Naive thymus-derived CD4-positive, alpha-beta T cell (primary cell): ENCODE measurements at regions not wholly inside any gene's neighbourhood (a gene's known extent, or its start where the extent isn't known, plus 50 kb on each side); places are given as distances from the start of the nearest gene placed in this dataset.

Experiments
- ATAC-seq: fragments of 150-1000 bp; cut with Tn5 transposase; 2 replicates; pipeline ENCODE4 v1.10.0; 2021; ENCODE audit warnings: mild to moderate bottlenecking, moderate library complexity
- CTCF ChIA-PET: fragments of 350-600 bp; sonication (Branson Sonifier 250); formaldehyde crosslinking; loops from one replicate; lab custom pipeline; 2021; ENCODE audit warnings: antibody characterized with exemption; lab: Charles Lee
- POLR2A ChIA-PET: fragments of 350-600 bp; sonication (Branson Sonifier 250); formaldehyde crosslinking; loops from one replicate; lab custom pipeline; 2021; ENCODE audit warnings: antibody characterized with exemption, inconsistent platforms; lab: Charles Lee
- DNase-seq, 9 donors: peaks; one replicate each; pipeline versions ENCODE4 v3.0.0 to v3.0.0-alpha.2; 2020 to 2022; ENCODE audit warnings: mixed read lengths in 1 of 9
- H3K27ac ChIP-seq: one replicate; pipeline ENCODE4 v1.7.0; 2013; ENCODE audit warnings: mild to moderate bottlenecking, low read depth, low read length, moderate library complexity
- H3K27me3 ChIP-seq, 2 donors: one replicate each; pipeline ENCODE4 v1.7.0; 2013; ENCODE audit warnings: low read length in 2 of 2, mild to moderate bottlenecking in 2 of 2, moderate library complexity in 2 of 2; ENCODE audit not compliant: control insufficient read depth in 2 of 2, insufficient read depth in 2 of 2
- H3K36me3 ChIP-seq, 3 experiments: 1 replicate in 2 of 3; 2 replicates in 1 of 3; pipeline ENCODE4 v1.7.0; 2013; ENCODE audit warnings: low read length in 3 of 3, mild to moderate bottlenecking in 3 of 3, moderate library complexity in 1 of 3; ENCODE audit not compliant: insufficient read depth in 3 of 3, control insufficient read depth in 2 of 3
- H3K4me1 ChIP-seq, 2 donors: one replicate each; pipeline ENCODE4 v1.7.0; 2013; ENCODE audit warnings: low read length in 2 of 2, mild to moderate bottlenecking in 2 of 2, moderate library complexity in 1 of 2; ENCODE audit not compliant: control insufficient read depth in 2 of 2, insufficient read depth in 2 of 2
- H3K4me3 ChIP-seq: 2 replicates; pipeline ENCODE4 v1.7.0; 2013; ENCODE audit warnings: mild to moderate bottlenecking, low read length
- H3K9me3 ChIP-seq, 3 experiments: 1 replicate in 2 of 3; 2 replicates in 1 of 3; pipeline ENCODE4 v1.7.0; 2013; ENCODE audit warnings: low read length in 3 of 3; ENCODE audit not compliant: control insufficient read depth in 2 of 3
- H3K27ac Mint-ChIP-seq, 9 donors: one replicate each; pipeline ENCODE4 v1.8.0; 2020 to 2022; ENCODE audit warnings: mixed read lengths in 9 of 9, mild to moderate bottlenecking in 8 of 9, moderate library complexity in 5 of 9, inconsistent platforms in 2 of 9
- H3K27me3 Mint-ChIP-seq, 5 donors: one replicate each; pipeline ENCODE4 v1.8.0; 2021 to 2022; ENCODE audit warnings: mixed read lengths in 5 of 5, mild to moderate bottlenecking in 1 of 5
- H3K36me3 Mint-ChIP-seq, 5 donors: one replicate each; pipeline ENCODE4 v1.8.0; 2020 to 2022; ENCODE audit warnings: mixed read lengths in 5 of 5, mild to moderate bottlenecking in 3 of 5, inconsistent platforms in 1 of 5
- H3K4me1 Mint-ChIP-seq, 7 donors: one replicate each; pipeline ENCODE4 v1.8.0; 2020 to 2022; ENCODE audit warnings: mixed read lengths in 7 of 7, mild to moderate bottlenecking in 3 of 7, inconsistent platforms in 1 of 7
- H3K4me3 Mint-ChIP-seq, 10 donors: one replicate each; pipeline ENCODE4 v1.8.0; 2020 to 2022; ENCODE audit warnings: mild to moderate bottlenecking in 10 of 10, mixed read lengths in 10 of 10, moderate library complexity in 6 of 10, inconsistent platforms in 2 of 10
- H3K9me3 Mint-ChIP-seq, 11 donors: one replicate each; pipeline ENCODE4 v1.8.0; 2020 to 2022; ENCODE audit warnings: mixed read lengths in 11 of 11, mild to moderate bottlenecking in 4 of 11, inconsistent platforms in 1 of 11, moderate library complexity in 1 of 11
- intact Hi-C, 2 donors: fragments of 100-400 bp; cut with micrococcal nuclease; formaldehyde crosslinking; loops; one replicate each; pipeline ENCODE4 v1.15.1; 2023

- H3K4me1 ChIP-seq: no peaks in the 10 kb centered on the region
- CTCF ChIA-PET: no interaction called here
- intact Hi-C loops: no loop called here
- Mint-ChIP-seq H3K9me3 (peaks cover 0 to 12% (median 0%) of the 10 kb centered on the region in 11 donors), H3K27me3 (no peaks in the 10 kb centered on the region), H3K4me1 (no peaks in the 10 kb centered on the region), H3K27ac (no peak overlapping the region), H3K36me3 (no peaks in the 10 kb centered on the region), H3K4me3 (no peak overlapping the region)
- H3K4me3 ChIP-seq: no peak overlapping the region
- H3K9me3 ChIP-seq: no peaks in the 10 kb centered on the region
- no peak overlapping the region for H3K27ac ChIP-seq
- POLR2A ChIA-PET: no interaction called here
- no peaks in the 10 kb centered on the region for H3K36me3 ChIP-seq
- H3K27me3 ChIP-seq: no peaks in the 10 kb centered on the region
- no peak for DNase-seq
- no peak for ATAC-seq
These were observed 530.4 kb upstream of the MARCKS start for GRCh38 chr6:113326781-113327180.

- Mint-ChIP-seq H3K4me1 (no peaks in the 10 kb centered on the region), H3K27ac (no peak overlapping the region), H3K4me3 (no peak overlapping the region), H3K9me3 (peaks cover 0 to 16% (median 0%) of the 10 kb centered on the region in 11 donors), H3K27me3 (peaks cover 0 to 3% (median 0%) of the 10 kb centered on the region in 5 donors), H3K36me3 (no peaks in the 10 kb centered on the region)
- no peak for ATAC-seq
- Histone ChIP-seq H3K4me3 (no peak overlapping the region), H3K27ac (no peak overlapping the region), H3K9me3 (no peaks in the 10 kb centered on the region), H3K36me3 (no peaks in the 10 kb centered on the region), H3K27me3 (no peaks in the 10 kb centered on the region), H3K4me1 (no peaks in the 10 kb centered on the region)
- ChIA-PET POLR2A (no interaction called here), CTCF (no interaction called here)
- intact Hi-C loops: no loop called here
- DNase-seq: no peak
These were observed 528.2 kb upstream of the MARCKS start for GRCh38 chr6:113328886-113329381.

DNA sequence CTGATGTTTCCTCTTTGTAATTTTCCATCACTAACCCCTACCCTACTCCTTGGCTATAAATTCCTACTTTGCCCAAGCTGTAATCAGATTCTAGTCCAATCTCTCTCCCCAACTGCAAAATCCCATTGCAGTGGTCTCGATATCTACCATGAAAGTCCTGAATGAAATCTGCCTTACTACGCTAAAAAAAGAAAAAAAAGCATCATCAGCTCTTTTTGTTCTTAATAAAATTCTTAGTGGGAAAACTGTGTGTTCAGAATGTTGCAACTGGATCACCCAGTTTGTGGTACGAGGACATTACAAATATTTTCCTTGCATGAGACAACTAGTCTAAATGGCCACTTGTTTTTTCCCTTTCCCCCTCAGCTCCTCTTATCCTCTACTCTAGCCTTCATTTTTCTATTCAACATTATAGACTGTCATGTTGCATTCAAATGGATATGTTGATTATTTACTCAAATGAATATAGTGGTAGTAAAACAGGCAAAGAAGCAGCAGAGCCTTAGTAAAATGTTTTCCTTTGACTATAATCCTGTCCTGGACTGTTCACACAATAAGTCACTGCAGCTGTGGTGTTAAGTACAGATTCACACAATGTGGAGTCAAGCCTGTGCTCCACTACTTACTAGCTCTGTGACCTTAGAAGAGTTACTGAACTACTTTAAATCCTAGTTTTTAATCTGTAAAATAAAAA lies 527.1 kb upstream of the MARCKS start:
- no peaks in the 10 kb centered on the region for H3K4me1 ChIP-seq
- no peaks in the 10 kb centered on the region for H3K36me3 Mint-ChIP-seq
- no peak overlapping the region for H3K4me3 Mint-ChIP-seq
- peaks cover 0 to 3% (median 0%) of the 10 kb centered on the region in 5 donors for H3K27me3 Mint-ChIP-seq
- no peak for DNase-seq
- POLR2A ChIA-PET: no interaction called here
- H3K36me3 ChIP-seq: no peaks in the 10 kb centered on the region
- CTCF ChIA-PET: no interaction called here
- no peaks in the 10 kb centered on the region for H3K27me3 ChIP-seq
- no peaks in the 10 kb centered on the region for H3K9me3 ChIP-seq
- intact Hi-C loops: no loop called here
- ATAC-seq: no peak
- no peak overlapping the region for H3K27ac ChIP-seq
- no peak overlapping the region for H3K27ac Mint-ChIP-seq
- H3K9me3 Mint-ChIP-seq: peaks cover 0 to 14% (median 0%) of the 10 kb centered on the region in 11 donors
- H3K4me1 Mint-ChIP-seq: no peaks in the 10 kb centered on the region
- no peak overlapping the region for H3K4me3 ChIP-seq

DNA sequence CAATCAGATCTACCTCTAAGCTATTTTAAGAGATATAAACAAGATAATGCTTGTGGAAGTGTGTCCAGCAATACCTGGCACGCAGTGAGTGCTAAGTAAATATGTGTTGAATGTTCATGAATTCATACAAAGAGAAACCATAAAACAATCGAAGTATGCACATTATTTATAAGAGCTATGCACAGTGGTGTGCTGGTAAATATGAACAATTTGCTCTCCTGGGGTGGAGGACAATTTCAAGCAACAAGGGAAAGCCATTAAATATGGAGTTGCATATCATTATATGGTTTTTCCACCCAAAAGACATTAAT lies 526.6 kb upstream of the MARCKS start:
- H3K4me3 ChIP-seq: no peak overlapping the region
- no peaks in the 10 kb centered on the region for H3K4me1 Mint-ChIP-seq
- H3K4me3 Mint-ChIP-seq: no peak overlapping the region
- no peak for DNase-seq
- ChIA-PET CTCF (no interaction called here), POLR2A (no interaction called here)
- no peaks in the 10 kb centered on the region for H3K4me1 ChIP-seq
- peaks cover 0 to 3% (median 0%) of the 10 kb centered on the region in 5 donors for H3K27me3 Mint-ChIP-seq
- H3K27ac Mint-ChIP-seq: no peak overlapping the region
- no peaks in the 10 kb centered on the region for H3K27me3 ChIP-seq
- no peaks in the 10 kb centered on the region for H3K36me3 ChIP-seq
- H3K36me3 Mint-ChIP-seq: no peaks in the 10 kb centered on the region
- intact Hi-C loops: no loop called here
- no peak overlapping the region for H3K27ac ChIP-seq
- peaks cover 0 to 11% (median 0%) of the 10 kb centered on the region in 11 donors for H3K9me3 Mint-ChIP-seq
- no peak for ATAC-seq
- no peaks in the 10 kb centered on the region for H3K9me3 ChIP-seq

DNA sequence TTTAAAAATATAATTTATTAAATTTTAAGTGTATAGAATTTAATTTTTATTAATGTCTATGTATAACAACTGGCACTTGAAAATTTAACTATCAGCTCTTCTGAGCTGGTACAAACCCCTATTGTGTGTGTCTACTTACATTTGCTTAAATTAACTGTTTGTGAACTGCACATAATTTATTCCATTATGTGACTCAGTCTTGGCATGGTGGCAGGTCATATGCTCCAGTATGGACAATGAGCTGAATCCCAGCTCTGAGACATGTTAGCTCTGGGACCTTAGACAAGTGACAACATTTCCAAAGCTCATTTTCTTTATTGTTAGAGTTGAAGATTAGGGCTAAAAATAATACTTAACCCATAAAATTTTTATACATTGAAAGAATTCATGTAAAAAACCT lies 526.1 kb upstream of the MARCKS start:
- POLR2A ChIA-PET: no interaction called here

GRCh38 chr6:113338644-113339043 lies 518.5 kb upstream of the MARCKS start:
- no peak for ATAC-seq

More for the DNA sequence above, 526.1 kb upstream of the MARCKS start:
- Mint-ChIP-seq H3K4me3 (no peak overlapping the region), H3K36me3 (no peaks in the 10 kb centered on the region), H3K4me1 (no peaks in the 10 kb centered on the region), H3K9me3 (peaks cover 0 to 11% (median 0%) of the 10 kb centered on the region in 11 donors), H3K27me3 (peaks cover 0 to 3% (median 0%) of the 10 kb centered on the region in 5 donors), H3K27ac (no peak overlapping the region)
- Histone ChIP-seq H3K36me3 (no peaks in the 10 kb centered on the region), H3K4me1 (no peaks in the 10 kb centered on the region), H3K27me3 (no peaks in the 10 kb centered on the region), H3K27ac (no peak overlapping the region), H3K4me3 (no peak overlapping the region), H3K9me3 (no peaks in the 10 kb centered on the region)
- DNase-seq: no peak
- intact Hi-C loops: no loop called here
- CTCF ChIA-PET: no interaction called here
- ATAC-seq: no peak

GRCh38 chr6:113339209-113339608 lies 517.9 kb upstream of the MARCKS start:
- Histone ChIP-seq H3K36me3 (no peaks in the 10 kb centered on the region), H3K4me1 (no peaks in the 10 kb centered on the region), H3K27me3 (no peaks in the 10 kb centered on the region), H3K9me3 (no peaks in the 10 kb centered on the region), H3K27ac (no peak overlapping the region), H3K4me3 (no peak overlapping the region)
- Mint-ChIP-seq H3K9me3 (peaks cover 0 to 3% (median 0%) of the 10 kb centered on the region in 11 donors), H3K27ac (no peak overlapping the region), H3K4me1 (no peaks in the 10 kb centered on the region), H3K4me3 (no peak overlapping the region), H3K27me3 (no peaks in the 10 kb centered on the region), H3K36me3 (no peaks in the 10 kb centered on the region)
- no peak for ATAC-seq
- intact Hi-C loops: no loop called here
- ChIA-PET POLR2A (no interaction called here), CTCF (no interaction called here)
- DNase-seq: no peak

More at GRCh38 chr6:113338644-113339043, 518.5 kb upstream of the MARCKS start:
- Histone ChIP-seq H3K27ac (no peak overlapping the region), H3K9me3 (no peaks in the 10 kb centered on the region), H3K4me3 (no peak overlapping the region), H3K36me3 (no peaks in the 10 kb centered on the region), H3K27me3 (no peaks in the 10 kb centered on the region), H3K4me1 (no peaks in the 10 kb centered on the region)
- Mint-ChIP-seq H3K4me3 (no peak overlapping the region), H3K36me3 (no peaks in the 10 kb centered on the region), H3K27me3 (no peaks in the 10 kb centered on the region), H3K9me3 (peaks cover 0 to 3% (median 0%) of the 10 kb centered on the region in 11 donors), H3K4me1 (no peaks in the 10 kb centered on the region), H3K27ac (no peak overlapping the region)
- ChIA-PET CTCF (no interaction called here), POLR2A (interaction anchor here (0.6 kb wide), 1 partner anchor 1449 kb away, joined by 3 read pairs; no protein-coding TSS in a partner anchor)
- no peak for DNase-seq
- intact Hi-C loops: no loop called here
